Activated naive CD4-positive, alpha-beta T cell treated with anti-CD3 and anti-CD28 coated beads, Interleukin-2, amount 10 ng/mL, durations not matched to agents 7 days and 5 days (primary cell): ENCODE measurements at regions not wholly inside any gene's neighbourhood (a gene's known extent, or its start where the extent isn't known, plus 50 kb on each side); places are given as distances from the start of the nearest gene placed in this dataset.
"Not testable (repeated sequence)": the region's sequence is repeated elsewhere in the genome, so short reads cannot be mapped to it uniquely, and the experiment has no call there.

Source experiments
- CTCF ChIA-PET: fragments of 350-600 bp; sonication (Branson Sonifier 250); formaldehyde crosslinking; loops from one replicate; lab custom pipeline; 2021; ENCODE audit warnings: antibody characterized with exemption; lab: Charles Lee
- DNase-seq: peaks from one replicate; pipeline ENCODE4 v3.0.0-alpha.2; 2020
- H3K27ac Mint-ChIP-seq: one replicate; pipeline ENCODE4 v1.8.0; 2021; ENCODE audit warnings: mild to moderate bottlenecking, moderate library complexity, mixed read lengths
- H3K27me3 Mint-ChIP-seq: one replicate; pipeline ENCODE4 v1.8.0; 2021; ENCODE audit warnings: mild to moderate bottlenecking, mixed read lengths
- H3K36me3 Mint-ChIP-seq: one replicate; pipeline ENCODE4 v1.8.0; 2021; ENCODE audit warnings: mixed read lengths
- H3K4me1 Mint-ChIP-seq: one replicate; pipeline ENCODE4 v1.8.0; 2021; ENCODE audit warnings: mixed read lengths
- H3K4me3 Mint-ChIP-seq: one replicate; pipeline ENCODE4 v1.8.0; 2021; ENCODE audit warnings: mild to moderate bottlenecking, moderate library complexity, mixed read lengths
- H3K9me3 Mint-ChIP-seq: one replicate; pipeline ENCODE4 v1.8.0; 2021; ENCODE audit warnings: mixed read lengths

GRCh38 chr16:59455497-59455896 is 721.4 kb upstream of the GOT2 start:
- no peak overlapping the region for H3K4me3 Mint-ChIP-seq
- no peak for DNase-seq
- CTCF ChIA-PET = no interaction called here
- H3K36me3 Mint-ChIP-seq = no peaks in the 10 kb centered on the region
- H3K4me1 Mint-ChIP-seq = no peaks in the 10 kb centered on the region
- no peaks in the 10 kb centered on the region for H3K27me3 Mint-ChIP-seq
- H3K27ac Mint-ChIP-seq = no peak overlapping the region
- no peaks in the 10 kb centered on the region for H3K9me3 Mint-ChIP-seq

GRCh38 chr16:59450513-59450912 is 716.4 kb upstream of the GOT2 start:
- H3K36me3 Mint-ChIP-seq, H3K27me3 Mint-ChIP-seq, DNase-seq, H3K4me1 Mint-ChIP-seq, H3K27ac Mint-ChIP-seq, CTCF ChIA-PET, H3K4me3 Mint-ChIP-seq, H3K9me3 Mint-ChIP-seq: not testable (repeated sequence)

- CTCF ChIA-PET = no interaction called here
- no peak overlapping the region for H3K4me3 Mint-ChIP-seq
- no peaks in the 10 kb centered on the region for H3K36me3 Mint-ChIP-seq
- H3K27ac Mint-ChIP-seq = no peak overlapping the region
- H3K4me1 Mint-ChIP-seq = no peaks in the 10 kb centered on the region
- no peak for DNase-seq
- peaks cover 6% of the 10 kb centered on the region for H3K9me3 Mint-ChIP-seq
- no peaks in the 10 kb centered on the region for H3K27me3 Mint-ChIP-seq
These were observed 706.4 kb upstream of the GOT2 start for GRCh38 chr16:59440502-59440901.

- no peak overlapping the region for H3K27ac Mint-ChIP-seq
These were observed 698.8 kb upstream of the GOT2 start for GRCh38 chr16:59432896-59433295.

GRCh38 chr16:59432276-59432675 is 698.2 kb upstream of the GOT2 start:
- Mint-ChIP-seq H3K4me3 (no peak overlapping the region), H3K36me3 (no peaks in the 10 kb centered on the region), H3K27me3 (no peaks in the 10 kb centered on the region), H3K4me1 (no peaks in the 10 kb centered on the region), H3K9me3 (no peaks in the 10 kb centered on the region), H3K27ac (no peak overlapping the region)
- no peak for DNase-seq
- CTCF ChIA-PET = no interaction called here

More at GRCh38 chr16:59432896-59433295, 698.8 kb upstream of the GOT2 start:
- Mint-ChIP-seq H3K4me3 (no peak overlapping the region), H3K27me3 (no peaks in the 10 kb centered on the region), H3K36me3 (no peaks in the 10 kb centered on the region), H3K9me3 (no peaks in the 10 kb centered on the region), H3K4me1 (no peaks in the 10 kb centered on the region)
- no peak for DNase-seq
- CTCF ChIA-PET = no interaction called here

GRCh38 chr16:59424714-59425273 is 690.7 kb upstream of the GOT2 start:
- H3K27me3 Mint-ChIP-seq = no peaks in the 10 kb centered on the region
- CTCF ChIA-PET = no interaction called here
- DNase-seq = no peak
- no peaks in the 10 kb centered on the region for H3K36me3 Mint-ChIP-seq
- H3K4me1 Mint-ChIP-seq = no peaks in the 10 kb centered on the region
- no peak overlapping the region for H3K27ac Mint-ChIP-seq
- no peak overlapping the region for H3K4me3 Mint-ChIP-seq
- no peaks in the 10 kb centered on the region for H3K9me3 Mint-ChIP-seq

GRCh38 chr16:59411961-59412841 is 678.1 kb upstream of the GOT2 start:
- Mint-ChIP-seq H3K27ac (no peak overlapping the region), H3K36me3 (no peaks in the 10 kb centered on the region), H3K4me3 (no peak overlapping the region), H3K27me3 (no peaks in the 10 kb centered on the region), H3K4me1 (no peaks in the 10 kb centered on the region), H3K9me3 (no peaks in the 10 kb centered on the region)
- DNase-seq = no peak
- CTCF ChIA-PET = no interaction called here

- no peaks in the 10 kb centered on the region for H3K4me1 Mint-ChIP-seq
- H3K36me3 Mint-ChIP-seq = no peaks in the 10 kb centered on the region
- no peak overlapping the region for H3K27ac Mint-ChIP-seq
- H3K4me3 Mint-ChIP-seq = no peak overlapping the region
- no peaks in the 10 kb centered on the region for H3K27me3 Mint-ChIP-seq
- CTCF ChIA-PET = no interaction called here
- DNase-seq = no peak
- H3K9me3 Mint-ChIP-seq = no peaks in the 10 kb centered on the region
These were observed 676.3 kb upstream of the GOT2 start for GRCh38 chr16:59410451-59410850.

- no peak overlapping the region for H3K4me3 Mint-ChIP-seq
- H3K27ac Mint-ChIP-seq = no peak overlapping the region
- CTCF ChIA-PET = no interaction called here
- no peaks in the 10 kb centered on the region for H3K27me3 Mint-ChIP-seq
- no peaks in the 10 kb centered on the region for H3K36me3 Mint-ChIP-seq
- H3K9me3 Mint-ChIP-seq = no peaks in the 10 kb centered on the region
- H3K4me1 Mint-ChIP-seq = no peaks in the 10 kb centered on the region
- DNase-seq = no peak
These were observed 671.7 kb upstream of the GOT2 start for GRCh38 chr16:59405802-59406201.

- no peaks in the 10 kb centered on the region for H3K9me3 Mint-ChIP-seq
- no peaks in the 10 kb centered on the region for H3K27me3 Mint-ChIP-seq
- CTCF ChIA-PET = no interaction called here
- no peak overlapping the region for H3K27ac Mint-ChIP-seq
- no peaks in the 10 kb centered on the region for H3K4me1 Mint-ChIP-seq
- H3K4me3 Mint-ChIP-seq = no peak overlapping the region
- no peak for DNase-seq
- H3K36me3 Mint-ChIP-seq = no peaks in the 10 kb centered on the region
These were observed 670.4 kb upstream of the GOT2 start for GRCh38 chr16:59404509-59404908.

- no peaks in the 10 kb centered on the region for H3K27me3 Mint-ChIP-seq
- no peak for DNase-seq
- no peak overlapping the region for H3K4me3 Mint-ChIP-seq
- CTCF ChIA-PET = no interaction called here
- no peaks in the 10 kb centered on the region for H3K9me3 Mint-ChIP-seq
- H3K4me1 Mint-ChIP-seq = no peaks in the 10 kb centered on the region
- no peaks in the 10 kb centered on the region for H3K36me3 Mint-ChIP-seq
- no peak overlapping the region for H3K27ac Mint-ChIP-seq
These were observed 666.7 kb upstream of the GOT2 start for GRCh38 chr16:59400830-59401229.

- Mint-ChIP-seq H3K4me1 (no peaks in the 10 kb centered on the region), H3K27ac (no peak overlapping the region)
- CTCF ChIA-PET = no interaction called here
These were observed 663.5 kb upstream of the GOT2 start for GRCh38 chr16:59397638-59398037.

GRCh38 chr16:59394526-59394925 is 660.4 kb upstream of the GOT2 start:
- no peaks in the 10 kb centered on the region for H3K9me3 Mint-ChIP-seq
- no peak for DNase-seq
- CTCF ChIA-PET = no interaction called here
- no peak overlapping the region for H3K27ac Mint-ChIP-seq
- no peaks in the 10 kb centered on the region for H3K36me3 Mint-ChIP-seq
- H3K4me1 Mint-ChIP-seq = no peaks in the 10 kb centered on the region
- no peak overlapping the region for H3K4me3 Mint-ChIP-seq
- no peaks in the 10 kb centered on the region for H3K27me3 Mint-ChIP-seq

More at GRCh38 chr16:59397638-59398037, 663.5 kb upstream of the GOT2 start:
- DNase-seq = no peak
- Mint-ChIP-seq H3K4me3 (no peak overlapping the region), H3K36me3 (no peaks in the 10 kb centered on the region), H3K27me3 (no peaks in the 10 kb centered on the region), H3K9me3 (no peaks in the 10 kb centered on the region)

GRCh38 chr16:59392911-59393310 is 658.8 kb upstream of the GOT2 start:
- no peaks in the 10 kb centered on the region for H3K4me1 Mint-ChIP-seq
- H3K36me3 Mint-ChIP-seq = no peaks in the 10 kb centered on the region
- no peak for DNase-seq
- CTCF ChIA-PET = no interaction called here
- no peak overlapping the region for H3K4me3 Mint-ChIP-seq
- H3K9me3 Mint-ChIP-seq = no peaks in the 10 kb centered on the region
- H3K27me3 Mint-ChIP-seq = no peaks in the 10 kb centered on the region
- H3K27ac Mint-ChIP-seq = no peak overlapping the region
